ENCODE measurements at regions not wholly inside any gene's neighbourhood (a gene's known extent, or its start where the extent isn't known, plus 50 kb on each side); places are given as distances from the start of the nearest gene placed in this dataset.
A peak's percentile ranks its signal among the peaks of the same experiment; 100 is the strongest.

DNA sequence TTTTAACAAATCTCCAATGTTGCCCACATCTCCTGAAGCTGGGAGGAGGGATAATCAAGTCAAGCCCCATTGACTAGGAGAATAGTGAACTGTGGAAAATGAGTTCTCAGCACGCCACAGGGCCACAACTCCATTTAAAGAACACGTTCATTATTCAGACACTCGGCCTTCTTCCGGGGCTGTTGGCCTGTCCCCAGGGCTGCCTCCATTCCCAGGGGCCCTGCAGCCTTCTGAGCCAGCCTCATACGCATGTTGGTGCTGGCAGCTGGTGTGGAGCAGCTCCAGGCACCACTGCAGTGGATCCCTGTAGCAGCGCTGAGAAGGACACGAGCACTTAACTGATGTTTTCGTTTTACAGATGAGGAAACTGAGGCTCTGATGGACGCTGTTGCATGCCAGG is 87.5 kb upstream of the RCN1 start:
- DNase-seq (ENCODE audit: extremely low read depth, low read depth) = no peak

DNA sequence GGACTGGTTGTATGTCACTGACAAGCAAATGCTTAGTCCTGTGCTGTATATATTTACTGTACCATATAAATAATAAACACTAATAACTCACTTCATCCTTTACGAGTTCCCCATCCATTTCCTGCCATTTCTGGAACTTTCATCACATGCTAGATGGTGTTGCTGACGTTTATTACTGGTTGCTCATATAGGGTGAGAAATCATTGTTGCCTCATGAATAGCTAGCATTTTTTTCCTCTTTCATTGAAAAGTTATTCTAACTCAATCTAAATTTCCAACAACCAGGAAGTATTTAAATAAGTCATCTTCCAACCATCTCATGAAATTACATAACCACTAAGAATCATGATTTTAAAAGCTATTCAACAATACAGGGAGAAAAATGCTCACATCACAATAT is 88.6 kb upstream of the RCN1 start:
- DNase-seq (ENCODE audit: extremely low read depth, low read depth) = no peak

DNA sequence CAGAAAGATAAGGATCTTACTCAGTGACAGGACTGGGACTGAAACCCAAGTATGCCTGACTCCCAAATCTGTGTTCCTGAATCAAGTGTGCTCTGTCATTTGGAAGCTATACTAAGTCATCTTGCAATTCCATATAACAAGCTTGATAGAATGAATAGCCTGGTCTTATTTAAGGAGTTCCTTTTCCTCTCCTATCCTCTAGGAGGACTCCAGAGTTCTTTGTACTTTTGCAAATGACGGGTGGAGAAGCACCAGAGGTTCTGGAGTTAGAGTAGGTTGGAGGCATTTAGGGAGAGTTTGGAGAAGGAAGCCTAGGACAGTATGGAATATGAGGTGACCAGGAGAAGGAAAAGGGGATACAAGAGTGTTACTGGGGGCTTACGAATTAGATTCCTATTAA is 92.9 kb upstream of the RCN1 start:
- DNase-seq (ENCODE audit: extremely low read depth, low read depth) = no peak

DNA sequence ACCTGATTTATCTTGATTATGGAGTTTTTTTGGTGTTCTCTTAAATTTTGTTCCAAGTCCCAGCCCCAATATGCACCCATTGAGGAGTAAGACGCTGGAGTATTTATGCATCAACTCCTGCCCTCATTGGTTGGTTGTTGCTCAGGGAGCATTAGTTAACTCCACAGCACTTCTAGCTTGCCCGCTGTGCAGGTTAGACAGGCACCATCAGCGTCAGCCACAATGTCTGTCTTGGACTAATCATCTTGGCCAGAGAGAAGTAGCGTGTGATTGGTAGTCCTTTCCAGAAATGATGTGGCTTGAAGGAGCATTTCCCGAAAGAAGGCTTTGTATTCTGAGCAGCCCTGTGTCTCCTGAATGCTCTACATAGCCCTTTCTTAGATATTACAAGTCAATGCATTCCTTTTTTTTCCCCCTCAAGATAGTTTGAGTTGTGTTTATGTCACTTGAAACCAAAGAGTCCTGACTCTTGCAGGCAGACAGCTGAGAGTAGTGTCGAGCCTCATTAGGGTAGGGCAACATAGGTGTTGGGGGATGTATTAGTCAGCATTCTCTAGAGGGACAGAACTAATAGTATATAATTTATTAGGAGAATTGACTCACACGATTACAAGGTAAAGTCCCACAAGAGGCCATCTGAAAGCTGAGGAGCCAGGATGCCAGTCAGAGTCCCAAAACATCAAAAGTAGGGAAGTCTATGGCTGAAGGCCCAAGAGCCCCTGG is 94.6 kb upstream of the RCN1 start:
- DNase-seq (ENCODE audit: extremely low read depth, low read depth) = no peak

DNA sequence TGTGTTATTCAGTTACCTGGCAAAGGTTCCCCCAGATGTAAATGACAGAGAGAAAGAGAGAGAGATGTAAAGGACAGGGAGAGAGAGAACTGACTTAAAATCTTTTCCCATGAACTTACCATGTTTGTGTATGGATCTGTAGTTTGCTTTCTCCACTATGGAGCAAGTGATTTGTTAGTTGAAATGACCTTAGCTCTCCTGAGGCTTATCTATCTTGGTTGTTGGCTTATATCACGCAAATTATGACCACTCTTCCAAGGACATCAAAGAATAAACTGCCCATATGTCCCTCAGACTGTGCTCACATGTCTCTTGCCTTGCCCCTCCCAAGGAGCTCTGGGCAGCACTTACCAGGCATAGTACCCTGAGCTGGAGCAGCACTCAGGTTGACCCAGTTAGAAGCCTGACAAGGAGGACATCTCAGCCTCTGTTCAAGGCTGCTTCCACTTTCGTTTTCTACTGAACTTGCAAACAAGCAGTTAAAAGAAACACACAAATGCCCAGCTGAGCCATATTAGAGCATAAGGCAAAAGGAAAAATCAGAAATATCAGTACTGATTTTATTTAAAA is 95.3 kb upstream of the RCN1 start:
- no peak for DNase-seq (ENCODE audit: extremely low read depth, low read depth)

DNA sequence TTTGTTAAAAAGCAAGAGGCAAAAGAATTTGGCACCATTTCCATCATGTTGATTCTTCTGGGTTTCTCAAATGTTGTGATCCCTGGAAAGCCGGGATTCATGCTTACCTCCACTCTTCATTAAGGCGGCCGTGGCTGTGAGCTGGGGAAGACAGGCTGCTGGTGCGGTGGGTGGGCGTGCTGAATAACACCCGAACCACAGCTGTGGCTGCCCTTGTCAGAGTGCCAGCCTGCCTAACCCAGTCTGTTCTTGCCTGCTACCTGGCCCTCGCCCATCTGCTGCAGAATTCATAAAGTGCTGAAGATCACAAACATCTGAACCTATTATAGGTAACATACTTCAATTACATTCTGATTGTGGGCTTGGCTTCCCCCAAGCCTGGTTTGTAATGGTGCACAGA is 95.8 kb upstream of the RCN1 start:
- DNase-seq (ENCODE audit: extremely low read depth, low read depth) = no peak

DNA sequence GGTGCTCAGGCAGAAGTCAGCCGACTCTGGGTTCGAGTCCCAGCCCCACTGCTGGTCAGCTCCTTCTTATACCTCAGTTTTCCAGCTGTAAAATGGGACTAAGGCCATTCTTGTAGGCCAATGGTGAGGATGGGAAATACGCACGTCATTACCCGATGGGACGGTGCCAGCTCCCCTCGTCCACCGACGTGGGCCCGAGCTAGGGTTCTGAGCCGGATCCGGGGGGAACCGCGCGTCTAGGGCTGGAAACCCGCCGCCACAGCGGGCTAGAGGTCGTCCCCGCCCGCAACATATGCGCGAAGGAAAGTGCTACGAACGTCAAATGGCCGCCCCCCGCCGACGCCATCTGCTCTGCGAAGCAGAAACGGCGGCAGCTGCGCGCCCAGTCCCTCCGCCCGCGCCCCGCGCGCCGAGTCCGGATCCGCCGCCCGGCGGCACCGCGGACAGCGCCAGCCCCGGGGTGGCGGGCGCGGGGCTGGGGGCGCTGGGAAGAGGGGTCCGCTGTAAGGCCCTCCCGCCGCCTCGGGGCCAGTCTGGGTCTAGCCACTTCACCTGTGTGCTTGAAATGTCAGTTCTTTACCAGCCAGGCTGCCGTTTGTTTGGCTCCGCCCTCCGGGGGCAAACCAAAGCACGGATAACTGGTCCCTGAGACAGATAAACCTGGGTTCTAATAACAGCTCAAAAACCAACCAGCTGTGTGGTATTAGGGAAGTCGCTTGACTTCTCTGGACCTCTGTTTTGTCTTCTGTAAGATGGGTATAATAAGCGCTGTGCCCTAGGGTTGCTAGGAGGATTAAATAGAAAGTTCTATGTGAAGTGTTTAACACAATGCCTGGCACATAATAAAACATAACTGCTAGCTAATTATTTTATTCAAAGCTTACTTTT is 103.5 kb upstream of the RCN1 start:
- no peak for DNase-seq (ENCODE audit: extremely low read depth, low read depth)

DNA sequence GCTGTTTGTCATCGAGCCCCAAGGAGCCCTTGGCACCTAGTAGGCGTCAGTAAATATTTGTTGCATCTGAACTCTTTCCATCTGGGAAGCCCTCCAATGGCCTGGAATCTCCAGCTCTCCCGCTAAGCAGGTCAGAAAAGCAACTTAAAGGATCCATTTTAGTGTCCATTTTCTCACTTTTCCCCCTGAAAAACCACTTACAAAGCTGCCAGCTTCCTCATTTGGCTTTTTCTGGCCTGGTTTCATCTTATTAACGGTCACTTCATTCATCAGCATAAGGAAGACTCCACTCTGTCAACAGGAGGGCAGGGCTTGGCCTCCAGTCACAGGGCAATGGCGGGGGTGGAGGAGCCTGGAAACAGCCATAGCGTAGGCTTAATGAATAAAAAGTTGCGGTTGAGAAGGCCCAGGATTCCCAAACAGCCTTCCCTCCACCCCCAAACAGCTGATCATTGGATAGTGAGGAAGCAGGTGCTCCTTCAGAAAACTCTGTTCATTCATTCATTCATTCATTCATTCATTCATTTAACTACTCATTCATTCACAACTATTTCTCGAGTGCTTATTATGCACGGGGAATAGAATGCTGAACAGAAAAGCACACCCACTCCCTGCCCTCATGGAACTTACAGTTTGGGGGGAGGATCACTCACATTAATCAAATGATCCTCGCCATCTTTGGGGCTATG is 104.5 kb upstream of the RCN1 start:
- no peak for DNase-seq (ENCODE audit: extremely low read depth, low read depth)

DNA sequence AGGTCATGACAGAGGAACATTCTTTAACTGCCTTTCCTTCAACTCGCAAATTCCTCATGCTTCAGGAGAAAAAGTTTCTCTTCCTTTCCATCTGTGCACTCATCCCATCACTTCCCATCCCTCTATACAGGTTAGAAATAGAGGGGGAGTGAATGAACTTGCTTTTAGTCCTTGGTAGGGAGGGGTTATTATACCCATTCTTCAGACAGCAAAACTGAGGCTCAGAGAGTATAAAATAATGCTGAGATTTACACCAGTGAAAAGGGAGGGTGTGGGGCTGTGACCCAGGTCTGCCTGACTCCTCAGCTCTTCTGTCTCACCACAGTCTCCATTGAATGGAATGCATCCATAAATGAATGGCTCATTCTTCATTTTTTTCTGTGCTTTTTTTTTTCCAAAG is 109.4 kb upstream of the RCN1 start:
- DNase-seq (ENCODE audit: extremely low read depth, low read depth) = no peak

DNA sequence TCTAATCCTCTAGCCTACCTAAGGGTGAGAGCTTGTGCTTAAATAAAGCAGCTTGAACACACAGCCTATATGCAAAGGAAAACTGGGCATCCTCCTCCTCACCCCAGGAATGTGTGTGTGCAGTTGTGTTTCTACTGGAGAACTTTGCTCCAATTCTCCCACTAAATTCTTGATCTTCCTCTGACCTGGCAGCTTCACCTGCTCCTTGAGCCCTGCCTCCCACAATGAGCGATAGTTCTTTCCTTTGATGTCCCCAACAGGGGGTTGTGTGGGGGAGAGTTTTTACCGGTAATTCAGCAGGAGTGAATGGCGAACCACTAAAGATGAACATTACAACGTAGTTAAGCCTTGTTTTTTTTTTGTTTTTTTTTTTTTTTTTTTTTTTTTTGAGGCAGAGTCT is 113.5 kb upstream of the RCN1 start:
- DNase-seq (ENCODE audit: extremely low read depth, low read depth) = no peak

DNA sequence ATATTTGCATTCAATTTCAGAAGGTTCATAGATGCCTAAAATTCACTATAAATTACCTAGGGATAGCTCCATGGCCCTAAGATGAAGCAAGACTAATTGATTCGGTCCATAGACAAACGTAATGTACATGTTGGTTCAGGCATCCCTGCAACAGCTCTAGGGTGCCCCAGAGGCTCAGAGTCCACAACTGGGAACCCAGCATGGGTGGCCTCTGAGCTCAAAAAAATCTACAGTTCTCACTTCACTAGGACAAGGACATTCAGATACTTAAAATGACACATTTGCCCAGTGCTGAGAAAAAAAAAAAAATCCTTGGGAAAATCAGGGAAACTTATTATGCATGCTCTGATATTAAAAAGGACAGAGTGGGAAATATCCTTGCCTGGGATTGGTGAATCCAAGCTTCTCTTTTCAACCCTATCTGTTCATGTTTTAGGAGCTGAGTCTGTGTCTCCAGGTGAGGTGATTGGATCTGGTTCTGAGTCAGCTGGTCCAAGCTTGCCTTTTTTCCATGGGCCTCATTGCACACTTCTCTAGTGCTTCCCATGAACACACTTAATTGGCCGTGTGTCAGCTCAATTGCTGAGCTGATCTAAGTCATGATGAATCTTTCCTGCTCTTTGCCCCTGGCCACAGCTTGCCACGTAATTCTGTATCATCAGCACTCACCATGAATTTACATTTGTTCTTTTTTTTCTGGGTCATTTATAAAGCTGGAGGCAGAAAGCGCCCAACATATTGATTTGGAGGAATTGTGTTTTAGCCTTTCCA is 116.3 kb upstream of the RCN1 start:
- DNase-seq (ENCODE audit: extremely low read depth, low read depth) = peak; percentile 13

DNA sequence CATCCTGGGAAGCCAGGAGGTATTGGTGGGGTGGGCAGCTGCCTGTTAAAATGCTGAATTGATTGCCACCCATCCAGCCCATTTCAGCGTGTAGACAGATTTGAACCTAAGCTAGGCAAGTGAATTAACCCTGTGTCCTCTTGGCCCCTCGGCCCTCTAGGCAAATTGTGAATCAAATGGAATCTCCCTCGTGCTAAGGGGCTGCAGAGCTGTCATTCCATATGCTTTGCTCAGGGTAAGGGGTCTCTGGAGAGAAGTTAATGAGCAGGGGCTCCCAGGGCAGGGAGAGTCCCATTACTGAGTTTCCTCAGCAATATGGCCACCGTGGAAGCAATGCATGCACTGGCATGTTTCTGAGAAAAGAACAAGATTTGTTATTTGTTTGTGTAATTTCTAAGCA is 117.7 kb upstream of the RCN1 start:
- no peak for DNase-seq (ENCODE audit: extremely low read depth, low read depth)

DNA sequence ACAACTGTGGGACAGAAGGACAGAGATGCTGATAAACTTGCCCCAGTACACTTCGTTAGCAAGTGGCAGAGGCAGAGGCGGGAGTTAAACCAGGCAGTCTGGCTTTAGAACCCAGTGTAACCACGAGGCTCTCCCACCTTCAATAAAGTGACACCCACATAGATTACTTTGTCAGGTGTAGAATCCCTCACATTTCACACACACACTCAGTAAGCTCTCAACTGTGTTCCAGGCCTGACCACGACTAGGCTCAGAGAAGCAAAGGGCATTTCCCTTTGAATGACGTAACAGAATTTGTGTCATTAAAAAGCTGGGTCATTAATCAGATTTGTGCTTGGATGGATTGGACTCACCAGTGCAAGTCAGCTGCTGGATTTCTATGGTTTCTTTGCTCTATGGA is 118.3 kb upstream of the RCN1 start:
- DNase-seq (ENCODE audit: extremely low read depth, low read depth) = no peak

DNA sequence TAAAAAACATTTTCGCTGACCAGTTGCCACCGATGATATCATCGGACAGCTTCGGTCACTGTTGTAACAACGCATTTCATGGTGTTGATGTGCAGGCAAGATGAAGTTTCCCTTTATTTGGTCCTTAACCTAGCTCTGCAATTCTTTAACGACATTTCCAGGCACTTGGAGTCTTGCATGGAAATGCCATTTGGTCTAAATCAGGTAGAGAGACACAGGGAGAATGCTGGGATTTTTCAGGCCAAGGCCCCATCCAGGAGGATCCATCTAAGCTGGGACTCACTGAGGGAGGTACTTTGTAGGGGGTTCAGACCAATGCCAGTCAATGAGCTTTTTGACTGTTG is 121.5 kb upstream of the RCN1 start:
- no peak for DNase-seq (ENCODE audit: extremely low read depth, low read depth)

DNA sequence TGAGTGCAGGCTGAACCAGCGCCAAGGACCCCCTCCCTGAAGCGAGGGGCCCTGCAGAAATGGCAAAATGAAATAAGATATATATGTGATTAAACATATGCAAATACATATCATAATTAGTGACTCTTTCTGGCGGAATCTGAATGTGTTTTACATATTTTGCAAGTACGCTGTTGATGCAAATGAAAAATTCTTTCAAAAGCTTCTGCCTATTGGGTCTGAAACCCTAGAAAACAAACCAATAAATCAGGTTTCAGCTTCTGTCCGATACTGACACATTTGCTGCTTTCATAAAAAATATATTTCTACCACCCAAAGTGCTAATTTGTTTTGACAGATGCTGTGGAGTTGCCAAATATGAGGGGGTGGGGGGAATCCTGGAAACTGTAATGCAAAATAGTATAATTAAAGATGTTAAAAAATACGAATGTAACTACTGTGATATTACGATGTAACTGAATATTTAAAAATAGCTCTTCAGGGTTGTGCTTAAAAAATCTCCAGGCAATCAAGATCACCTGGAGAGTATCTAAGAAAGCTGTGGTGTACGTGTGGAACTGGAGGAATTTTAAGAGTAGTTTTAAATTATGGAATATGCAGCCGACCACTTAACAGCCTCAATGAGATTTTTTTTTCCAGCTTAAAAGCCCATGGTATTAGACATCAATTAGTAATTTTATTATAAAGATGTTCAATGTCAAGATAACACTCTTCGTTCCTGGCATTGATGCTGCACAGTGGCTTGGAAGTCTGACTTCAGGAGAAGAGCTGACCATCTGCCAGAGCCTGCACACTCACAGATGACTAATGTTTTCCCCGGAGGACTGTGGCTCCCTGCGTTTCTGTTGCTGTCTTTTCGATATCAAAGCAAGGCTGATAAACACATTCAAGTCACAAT is 122.2 kb upstream of the RCN1 start:
- no peak for DNase-seq (ENCODE audit: extremely low read depth, low read depth)

DNA sequence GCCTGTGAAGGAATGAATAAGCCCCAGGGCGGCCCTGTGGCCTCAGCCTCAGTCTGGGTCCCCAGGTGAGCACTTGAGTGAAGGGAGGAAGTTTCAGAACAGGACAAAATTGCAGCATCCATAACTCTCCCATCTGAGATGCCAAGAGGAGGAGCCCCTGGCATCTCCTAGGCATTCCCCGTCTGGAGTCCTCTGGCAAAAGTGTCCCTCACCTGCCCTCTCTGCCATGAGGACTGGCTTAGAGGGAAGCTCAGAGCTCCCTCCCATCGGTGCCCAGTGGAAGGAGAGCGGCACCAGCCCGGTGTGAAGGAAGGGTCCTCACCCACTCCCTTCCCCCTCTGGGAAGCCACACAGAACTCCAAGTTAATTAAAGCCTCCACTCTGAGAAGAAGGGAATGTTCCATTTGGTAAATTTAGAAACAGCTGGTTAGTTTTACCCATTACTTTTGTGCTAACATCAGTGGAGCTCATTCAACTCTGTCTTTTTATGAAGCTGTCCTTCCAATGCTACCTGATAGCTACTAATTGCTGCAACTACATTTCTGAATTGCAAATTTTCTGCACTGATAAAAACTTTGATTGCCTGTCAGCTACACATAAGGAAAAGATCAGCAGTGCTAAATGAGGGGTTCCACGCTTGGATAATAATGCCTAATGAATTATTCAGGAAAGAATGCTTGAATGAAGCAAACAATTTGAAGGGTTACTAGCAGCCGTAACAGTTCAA is 123.3 kb upstream of the RCN1 start:
- DNase-seq (ENCODE audit: extremely low read depth, low read depth) = no peak

DNA sequence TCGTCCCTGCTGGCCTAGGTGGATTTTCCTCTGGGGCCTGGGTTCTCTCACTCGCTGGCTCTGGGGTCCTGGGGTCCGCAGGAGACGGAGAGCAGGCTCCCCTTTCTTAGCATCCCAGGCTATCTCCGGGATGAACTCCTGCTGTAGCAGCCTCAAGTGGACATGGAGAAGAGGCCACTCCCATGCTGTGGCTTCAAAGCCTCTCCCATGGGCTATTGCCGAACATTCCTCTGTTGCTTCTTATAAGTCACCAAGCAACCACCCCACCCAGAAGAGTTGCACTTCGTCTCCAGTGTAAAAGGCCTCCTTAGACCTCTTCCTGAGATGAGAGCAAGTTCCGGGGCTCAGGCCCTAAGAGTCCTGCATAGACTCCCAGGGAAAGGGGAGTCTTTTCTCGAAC is 124.0 kb upstream of the RCN1 start:
- no peak for DNase-seq (ENCODE audit: extremely low read depth, low read depth)

DNA sequence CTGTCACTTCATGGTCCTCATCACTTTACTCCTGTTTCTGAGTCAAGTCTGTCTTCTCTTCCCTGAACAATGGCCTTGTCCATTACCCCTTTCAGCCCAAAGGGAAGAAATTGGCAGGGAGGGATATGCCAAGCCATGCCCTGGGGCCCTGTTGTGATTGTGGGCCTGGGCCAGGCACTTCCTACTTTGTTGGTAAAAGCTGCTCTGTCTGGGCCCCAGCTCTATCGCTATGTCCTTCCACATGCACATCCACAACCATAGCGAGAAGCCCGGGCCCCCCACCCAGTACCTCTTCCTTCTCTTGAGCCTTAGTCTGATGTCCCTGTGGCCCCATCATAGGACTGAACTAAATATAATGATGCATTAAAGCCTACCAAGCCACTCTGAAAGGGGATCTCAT is 126.7 kb upstream of the RCN1 start:
- DNase-seq (ENCODE audit: extremely low read depth, low read depth) = no peak

DNA sequence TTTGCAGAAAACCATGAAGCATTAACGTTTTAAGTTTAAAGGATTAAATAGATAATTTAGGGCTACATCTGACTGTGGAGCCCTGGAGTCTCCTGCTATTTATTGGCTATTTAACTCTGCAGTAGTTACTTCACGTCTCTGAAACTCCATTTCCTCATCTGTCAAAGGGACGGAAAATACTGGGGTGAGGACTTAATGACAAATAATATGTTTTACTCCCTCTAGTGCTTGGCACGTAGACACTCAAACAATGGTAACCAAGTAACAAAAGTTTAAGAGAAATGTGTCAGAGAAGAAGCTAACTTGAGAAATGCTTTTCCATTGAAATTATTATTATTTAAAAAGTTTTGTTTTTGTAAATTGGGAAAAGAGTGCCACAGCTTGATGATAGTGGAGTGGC is 130.7 kb upstream of the RCN1 start:
- no peak for DNase-seq (ENCODE audit: extremely low read depth, low read depth)

Data from NCI-H460 (cell line).